GM12878 (cell line): ENCODE measurements at regions not wholly inside any gene's neighbourhood (a gene's known extent, or its start where the extent isn't known, plus 50 kb on each side); places are given as distances from the start of the nearest gene placed in this dataset.

Experiments
- CEBPZ ChIP-seq: fragments of 150-350 bp; IDR thresholded peaks from 2 replicates; pipeline ENCODE4 v1.6.1; 2016; ENCODE audit warnings: low read depth, low read length
- CHD1 ChIP-seq: IDR thresholded peaks from 2 replicates; pipeline ENCODE4 v1.6.1; 2012; ENCODE audit warnings: low read depth, low read length, improper control_type of control experiment
- CHD2 ChIP-seq: IDR thresholded peaks from 2 replicates; pipeline ENCODE4 v1.6.1; 2011; ENCODE audit warnings: low read depth, low read length, improper control_type of control experiment, borderline replicate concordance
- CTCF ChIP-seq, 3 experiments: IDR thresholded peaks in 2 of 3; conservative IDR thresholded peaks in 1 of 3; 2 replicates each; pipeline ENCODE4 v1.5.1; 2011; ENCODE audit warnings: low read depth in 3 of 3, low read length in 3 of 3, mild to moderate bottlenecking in 3 of 3, control low read depth in 2 of 3, moderate library complexity in 2 of 3, inconsistent platforms in 1 of 3, mixed read lengths in 1 of 3; ENCODE audit not compliant: control insufficient read depth in 2 of 3, insufficient read depth in 1 of 3; ENCODE audit errors: extremely low read depth in 1 of 3
- EGR1 ChIP-seq, 2 experiments: IDR thresholded peaks; 1 replicate in 1 of 2; 2 replicates in 1 of 2; pipeline ENCODE4 v1.6.1; 2011 to 2012; ENCODE audit warnings: low read depth in 2 of 2, low read length in 2 of 2, borderline replicate concordance in 1 of 2, mild to moderate bottlenecking in 1 of 2, moderate library complexity in 1 of 2
- HDAC2 ChIP-seq: fragments of 200-600 bp; sonication (generic); IDR thresholded peaks from 2 replicates; pipeline ENCODE4 v1.6.1; 2017
- KDM1A ChIP-seq: fragments of 200-600 bp; sonication (generic); IDR thresholded peaks from 2 replicates; pipeline ENCODE4 v1.6.1; 2016; ENCODE audit warnings: borderline replicate concordance
- POLR2A ChIP-seq: IDR thresholded peaks from 2 replicates; pipeline ENCODE4 v1.6.1; 2011; ENCODE audit warnings: low read depth, mild to moderate bottlenecking, low read length
- SMARCA5 ChIP-seq: fragments of 450-650 bp; IDR thresholded peaks from 2 replicates; pipeline ENCODE4 v1.6.1; 2017; ENCODE audit warnings: mild to moderate bottlenecking
- SPI1 ChIP-seq: IDR thresholded peaks from 2 replicates; pipeline ENCODE4 v1.6.1; 2011; ENCODE audit warnings: low read depth, mild to moderate bottlenecking, low read length, moderate library complexity, borderline replicate concordance; ENCODE audit not compliant: insufficient read depth
- TBL1XR1 ChIP-seq: IDR thresholded peaks from 2 replicates; pipeline ENCODE4 v1.6.1; 2012; ENCODE audit warnings: low read depth, low read length, improper control_type of control experiment

GRCh38 chr11:87528752-87529151, 491.0 kb downstream of the TMEM135 start:
- TF ChIP-seq KDM1A (no peak), CTCF (IDR thresholded peaks at IDR 0.05 in 2 of 3, conservative IDR thresholded peaks at IDR 0.05 in 1 of 3; ENCODE audit: control insufficient read depth in 2 of 3, extremely low read depth in 1 of 3, insufficient read depth in 1 of 3, low read depth in 3 of 3, low read length in 3 of 3) (no peak), CEBPZ (no peak), POLR2A (no peak), SPI1 (no peak), CHD2 (no peak), SMARCA5 (no peak), CHD1 (no peak), HDAC2 (no peak), EGR1 (IDR thresholded peaks at IDR 0.05; ENCODE audit: borderline replicate concordance in 1 of 2, low read depth in 2 of 2, low read length in 2 of 2) (no peak), TBL1XR1 (no peak)
